ENCODE measurements at regions not wholly inside any gene's neighbourhood (a gene's known extent, or its start where the extent isn't known, plus 50 kb on each side); places are given as distances from the start of the nearest gene placed in this dataset.

GRCh38 chr20:22403632-22404361 is 180.6 kb downstream of the FOXA2 start:
- DNase-seq: no peak

DNA sequence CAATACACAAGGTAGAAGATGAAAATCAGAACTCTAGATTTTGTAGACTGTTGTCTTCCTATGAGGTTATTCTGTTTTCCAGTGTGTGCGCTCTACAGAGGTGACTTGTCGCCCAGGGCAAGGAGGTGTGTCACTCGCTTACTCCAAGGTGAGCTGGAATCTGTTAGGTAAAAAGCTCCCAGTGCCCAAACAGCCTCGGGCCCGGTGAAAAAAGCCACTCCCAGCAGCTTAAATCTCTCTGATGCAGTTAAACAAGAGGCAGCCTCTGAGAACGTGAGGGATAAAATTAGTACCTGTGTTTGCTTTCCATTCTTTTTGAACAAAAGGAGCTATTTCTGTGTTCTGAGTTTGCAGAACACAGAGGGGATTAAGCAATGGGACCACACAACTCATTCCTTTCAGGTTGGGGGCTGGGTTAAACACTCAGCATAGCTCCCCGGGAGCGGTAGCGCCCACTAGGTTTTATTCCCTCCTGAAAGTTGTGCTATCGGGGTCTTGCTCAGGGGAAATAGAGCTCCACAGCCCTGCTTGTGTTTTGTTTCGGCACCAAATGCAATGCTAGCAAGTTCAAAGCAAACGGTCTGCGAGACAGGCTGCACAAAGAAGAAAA is 181.2 kb downstream of the FOXA2 start:
- no peak for DNase-seq

- DNase-seq: no peak
These were observed 181.8 kb downstream of the FOXA2 start for GRCh38 chr20:22402550-22402949.

- no peak for DNase-seq
These were observed 183.9 kb downstream of the FOXA2 start for GRCh38 chr20:22400440-22400839.

GRCh38 chr20:22394583-22394982 is 189.8 kb downstream of the FOXA2 start:
- no peak for DNase-seq

DNA sequence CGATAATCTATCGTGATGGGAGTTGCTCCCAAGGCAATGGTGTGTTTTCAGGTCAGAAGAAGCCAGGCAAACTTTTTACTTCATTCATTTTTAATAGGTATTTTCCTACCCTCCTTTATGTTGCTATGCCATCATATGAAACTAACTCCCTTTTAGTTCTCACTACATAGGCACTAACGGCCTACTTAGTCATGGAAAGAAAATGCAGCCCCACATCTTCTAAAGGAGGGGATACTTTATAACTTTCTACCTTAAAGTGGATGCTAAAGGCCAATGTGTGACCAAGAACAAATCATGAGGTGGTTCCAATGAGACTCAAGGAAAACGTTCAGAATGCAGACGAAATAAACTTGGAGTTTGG is 193.8 kb downstream of the FOXA2 start:
- DNase-seq: no peak

- DNase-seq: no peak
These were observed 194.4 kb downstream of the FOXA2 start for GRCh38 chr20:22389836-22390542.

DNA sequence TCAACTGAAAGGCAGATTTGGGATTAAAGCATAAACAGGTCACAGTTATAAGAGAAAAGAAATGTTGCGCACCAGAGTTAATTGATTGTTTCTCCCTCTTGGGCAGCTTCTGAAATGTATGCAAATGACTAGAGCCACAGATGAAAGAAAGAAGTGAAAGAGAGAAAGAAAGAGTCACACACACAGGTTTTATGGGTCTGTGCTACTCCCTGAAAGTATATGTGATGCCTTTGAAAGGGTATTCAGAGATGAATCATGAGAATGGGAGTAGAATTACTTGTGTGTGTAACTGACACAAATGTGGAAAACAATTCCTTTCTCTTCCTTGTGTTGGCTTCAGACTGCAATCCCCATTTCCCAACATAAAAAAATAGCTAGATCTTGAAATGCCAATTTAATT is 196.9 kb downstream of the FOXA2 start:
- DNase-seq: no peak

DNA sequence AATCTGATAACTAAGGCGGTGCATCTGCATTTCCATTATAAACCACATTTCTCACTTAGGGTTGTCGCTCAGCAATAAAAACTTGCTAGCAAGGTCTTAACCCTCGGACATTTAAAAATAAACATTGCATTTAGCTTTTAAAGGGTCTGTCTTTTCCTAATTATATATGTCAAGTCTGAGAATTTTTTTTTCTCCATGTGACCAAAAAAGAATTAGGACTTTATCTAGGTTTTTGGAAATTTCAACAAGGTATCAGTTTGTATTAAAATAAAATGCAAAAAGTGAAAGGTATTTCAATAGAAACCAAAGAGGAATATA is 198.1 kb downstream of the FOXA2 start:
- DNase-seq: no peak

DNA sequence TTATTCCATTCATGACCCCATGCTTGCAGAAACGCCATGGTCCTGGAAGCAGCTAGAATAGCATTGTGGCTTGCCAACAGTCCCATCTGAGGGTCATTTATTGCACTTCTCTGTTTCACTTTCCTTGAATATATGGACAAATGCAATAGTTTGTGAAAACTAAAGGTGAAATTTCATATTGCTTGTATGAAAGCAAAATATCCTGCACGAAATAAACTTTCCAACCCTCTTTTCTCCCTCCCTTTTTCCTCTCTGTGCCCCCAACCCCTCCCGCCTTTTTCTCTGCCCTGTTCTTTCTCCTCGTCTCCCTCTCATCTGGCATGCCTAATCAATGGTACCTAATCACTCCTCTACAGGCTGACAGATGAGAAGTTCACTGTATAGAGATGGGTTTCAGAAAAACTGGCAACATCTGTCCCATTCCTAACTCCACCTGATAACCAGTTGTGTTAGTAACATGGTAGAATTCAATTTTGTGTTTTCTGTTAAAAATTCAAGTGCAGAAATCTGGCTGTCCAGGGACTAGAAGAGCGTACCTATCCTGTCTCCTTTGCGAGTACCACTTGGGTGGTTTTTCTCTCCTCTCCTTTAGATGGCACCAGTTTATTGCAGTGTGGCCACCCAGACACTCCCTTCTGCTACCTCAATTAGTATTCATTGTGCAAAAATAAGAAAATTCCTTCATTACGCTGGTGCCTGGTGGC is 198.6 kb downstream of the FOXA2 start:
- no peak for DNase-seq

DNA sequence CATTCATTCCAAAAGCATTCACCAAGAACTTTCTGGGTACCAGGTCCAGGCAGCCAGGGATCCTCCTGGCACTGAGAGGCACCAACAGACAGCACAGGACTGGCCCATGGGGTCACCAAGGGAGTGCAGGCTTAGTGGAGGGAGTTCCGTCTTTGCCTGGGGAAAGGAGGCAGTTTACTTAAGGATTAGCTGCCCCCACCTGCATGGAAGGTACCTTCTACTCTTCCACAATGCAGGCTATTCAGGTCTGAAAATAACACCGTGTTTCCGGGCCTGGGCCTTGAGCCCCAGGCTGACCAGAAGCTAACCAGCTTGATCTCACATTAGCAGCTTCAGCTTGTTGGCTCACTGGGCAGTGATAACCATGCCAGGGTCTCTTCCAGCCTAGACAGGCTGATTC is 199.4 kb downstream of the FOXA2 start:
- DNase-seq: no peak

- no peak for DNase-seq
These were observed 201.2 kb downstream of the FOXA2 start for GRCh38 chr20:22383156-22383555.

GRCh38 chr20:22382742-22383141 is 201.6 kb downstream of the FOXA2 start:
- DNase-seq: no peak

DNA sequence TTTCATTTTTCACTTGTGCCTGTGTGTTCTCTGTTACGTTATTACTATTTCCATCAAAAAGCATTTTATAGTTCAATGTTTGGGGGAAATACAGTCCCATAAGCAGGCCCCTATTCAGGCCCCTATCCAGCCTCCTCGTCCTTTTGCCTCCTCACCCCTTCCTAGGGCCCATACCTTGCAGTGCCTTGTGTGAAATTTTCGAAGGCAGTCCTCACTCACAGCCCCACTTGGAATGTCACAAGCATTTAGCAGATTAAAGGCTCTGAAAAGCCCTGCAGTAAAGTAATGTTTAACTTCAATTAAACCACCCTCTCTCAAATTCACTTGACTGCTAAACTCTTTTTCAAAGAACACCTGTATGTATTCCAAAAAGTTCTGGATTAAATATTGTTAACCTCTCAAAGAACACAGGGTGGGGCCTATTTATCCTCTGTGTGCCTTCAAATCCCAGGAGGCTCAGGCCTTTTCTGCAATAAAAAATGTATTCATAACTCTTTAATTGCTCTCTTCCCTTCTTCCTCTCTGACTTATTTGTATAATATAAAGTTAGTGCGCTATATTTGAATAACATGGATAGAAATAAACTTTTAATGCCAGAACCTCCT is 202.5 kb downstream of the FOXA2 start:
- no peak for DNase-seq

- no peak for DNase-seq
These were observed 204.9 kb downstream of the FOXA2 start for GRCh38 chr20:22379472-22379871.

- DNase-seq: no peak
These were observed 209.4 kb downstream of the FOXA2 start for GRCh38 chr20:22374678-22375590.

DNA sequence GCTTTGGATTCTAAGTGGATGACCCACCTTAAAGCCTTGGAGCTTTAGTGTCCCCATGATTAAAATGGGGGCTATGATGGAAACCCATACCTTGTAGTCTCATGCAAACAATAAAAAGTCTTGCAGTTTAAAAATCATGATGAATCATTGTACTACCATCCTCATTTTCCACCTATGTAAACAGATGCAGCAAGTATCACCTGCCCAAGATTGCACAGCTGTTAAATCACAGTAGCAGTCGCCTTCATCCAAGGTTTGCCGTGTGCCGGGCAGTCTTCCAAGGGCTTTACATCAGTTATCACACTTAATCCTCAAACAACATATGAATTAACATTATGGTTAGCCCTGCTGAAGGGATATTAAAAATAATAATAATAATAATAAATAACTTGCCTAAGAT is 210.3 kb downstream of the FOXA2 start:
- no peak for DNase-seq

DNA sequence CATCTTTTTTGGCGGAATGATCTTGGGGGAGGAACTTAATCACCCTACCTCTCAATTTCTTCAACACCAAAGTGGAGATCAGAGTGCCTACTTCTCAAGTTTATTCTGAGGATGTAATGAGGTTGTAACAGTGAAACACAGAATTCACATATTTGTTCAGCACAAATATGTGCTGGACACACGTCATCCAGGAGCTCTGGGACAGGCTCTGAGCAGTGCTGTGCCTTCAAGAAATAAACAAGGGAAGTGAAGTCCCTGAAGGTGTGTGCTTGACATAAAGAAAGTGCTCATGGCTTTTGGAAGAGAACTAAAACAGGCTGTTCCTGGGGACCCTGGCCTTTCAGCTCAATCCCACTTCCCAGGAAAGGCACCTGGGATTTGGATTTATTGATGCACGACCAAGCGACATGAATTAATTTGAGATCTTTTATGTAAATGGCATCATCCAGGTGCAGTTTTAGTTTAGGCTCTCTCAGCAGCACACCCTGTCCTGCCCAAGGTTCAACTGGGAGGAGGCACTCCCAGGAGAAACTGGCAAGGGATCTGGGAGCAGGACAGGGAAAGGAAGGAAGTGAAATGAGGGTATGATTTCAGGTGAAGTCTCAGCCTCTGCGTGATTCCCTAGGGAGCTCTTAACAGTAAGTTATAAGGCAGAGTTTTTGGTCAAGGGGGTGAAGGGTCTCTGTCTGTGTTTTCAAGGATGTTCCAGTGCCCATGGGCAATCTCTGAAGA is 211.0 kb downstream of the FOXA2 start:
- DNase-seq: no peak

GRCh38 chr20:22371843-22372242 is 212.5 kb downstream of the FOXA2 start:
- no peak for DNase-seq

- no peak for DNase-seq
These were observed 214.2 kb downstream of the FOXA2 start for GRCh38 chr20:22370137-22370536.

DNA sequence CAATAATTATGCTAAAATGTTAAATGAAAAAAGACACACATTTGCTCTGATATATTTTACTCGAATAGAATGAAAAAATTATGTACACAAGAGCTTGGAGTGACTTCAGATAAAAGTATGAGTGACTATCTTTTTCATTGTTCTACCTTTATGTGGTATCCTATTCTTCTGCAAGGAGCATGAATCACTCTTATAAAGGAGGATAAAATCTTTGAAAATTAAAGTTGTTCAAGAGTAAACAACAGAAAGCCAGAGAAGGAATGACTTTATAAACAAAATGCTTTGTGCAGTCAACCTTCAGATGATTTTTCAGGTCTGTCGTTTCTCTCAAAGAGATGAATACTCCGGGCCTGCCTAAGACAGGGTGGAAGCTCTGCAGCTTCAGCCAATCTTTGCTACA is 215.3 kb downstream of the FOXA2 start:
- DNase-seq: no peak

GRCh38 chr20:22368235-22368634 is 216.1 kb downstream of the FOXA2 start:
- DNase-seq: no peak
